GM23338 (cell line): ENCODE measurements at regions not wholly inside any gene's neighbourhood (a gene's known extent, or its start where the extent isn't known, plus 50 kb on each side); places are given as distances from the start of the nearest gene placed in this dataset.

Experiments
- CREB1 ChIP-seq: fragments of 250-450 bp; sonication (Bioruptor Pico); IDR thresholded peaks from 2 replicates; pipeline ENCODE4 v1.5.0; 2020; ENCODE audit warnings: low read depth, mild to moderate bottlenecking, moderate library complexity
- ETS1 ChIP-seq: IDR thresholded peaks from 2 replicates; pipeline ENCODE4 v1.6.1; 2016; ENCODE audit warnings: antibody characterized with exemption
- EZH2 ChIP-seq: fragments of 200-600 bp; sonication (generic); IDR thresholded peaks from one replicate; pipeline ENCODE4 v1.8.0; 2017; ENCODE audit warnings: antibody characterized with exemption, mild to moderate bottlenecking, low read depth; ENCODE audit not compliant: unreplicated experiment
- EZH2phosphoT487 ChIP-seq: fragments of 200-600 bp; sonication (generic); IDR thresholded peaks from one replicate; pipeline ENCODE4 v1.8.1; 2018; ENCODE audit warnings: antibody characterized with exemption; ENCODE audit not compliant: unreplicated experiment
- NANOG ChIP-seq: IDR thresholded peaks from 2 replicates; pipeline ENCODE4 v1.6.1; 2016; ENCODE audit warnings: antibody characterized with exemption, borderline replicate concordance
- POLR2AphosphoS5 ChIP-seq: IDR thresholded peaks from 2 replicates; pipeline ENCODE4 v1.6.1; 2016; ENCODE audit warnings: antibody characterized with exemption, low read depth
- STAT1 ChIP-seq: IDR thresholded peaks from one replicate; pipeline ENCODE4 v1.6.1; 2016; ENCODE audit warnings: antibody characterized with exemption; ENCODE audit not compliant: unreplicated experiment
- TF ChIP-seq, protein P1 (sequence below), 2 experiments: fragments of 200-600 bp in 1 of 2; sonication (generic) in 1 of 2; conservative IDR thresholded peaks; 2 replicates each; pipeline versions ENCODE4 v1.5.1 to v1.6.1; 2016 to 2017; ENCODE audit warnings: antibody characterized with exemption in 2 of 2, low read depth in 2 of 2, mild to moderate bottlenecking in 2 of 2, moderate library complexity in 1 of 2
- TF ChIP-seq, protein P2 (sequence below): IDR thresholded peaks from one replicate; pipeline ENCODE4 v1.6.1; 2018; ENCODE audit warnings: antibody characterized with exemption; ENCODE audit not compliant: unreplicated experiment

GRCh38 chr10:133024704-133025557 is 62.8 kb upstream of the ADGRA1 start:
- TF ChIP-seq, protein P1, sequence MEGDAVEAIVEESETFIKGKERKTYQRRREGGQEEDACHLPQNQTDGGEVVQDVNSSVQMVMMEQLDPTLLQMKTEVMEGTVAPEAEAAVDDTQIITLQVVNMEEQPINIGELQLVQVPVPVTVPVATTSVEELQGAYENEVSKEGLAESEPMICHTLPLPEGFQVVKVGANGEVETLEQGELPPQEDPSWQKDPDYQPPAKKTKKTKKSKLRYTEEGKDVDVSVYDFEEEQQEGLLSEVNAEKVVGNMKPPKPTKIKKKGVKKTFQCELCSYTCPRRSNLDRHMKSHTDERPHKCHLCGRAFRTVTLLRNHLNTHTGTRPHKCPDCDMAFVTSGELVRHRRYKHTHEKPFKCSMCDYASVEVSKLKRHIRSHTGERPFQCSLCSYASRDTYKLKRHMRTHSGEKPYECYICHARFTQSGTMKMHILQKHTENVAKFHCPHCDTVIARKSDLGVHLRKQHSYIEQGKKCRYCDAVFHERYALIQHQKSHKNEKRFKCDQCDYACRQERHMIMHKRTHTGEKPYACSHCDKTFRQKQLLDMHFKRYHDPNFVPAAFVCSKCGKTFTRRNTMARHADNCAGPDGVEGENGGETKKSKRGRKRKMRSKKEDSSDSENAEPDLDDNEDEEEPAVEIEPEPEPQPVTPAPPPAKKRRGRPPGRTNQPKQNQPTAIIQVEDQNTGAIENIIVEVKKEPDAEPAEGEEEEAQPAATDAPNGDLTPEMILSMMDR (conservative IDR thresholded peaks at IDR 0.05; ENCODE audit: low read depth in 2 of 2): no peak
- TF ChIP-seq EZH2 (no peak), POLR2AphosphoS5 (no peak), EZH2phosphoT487 (no peak), CREB1 (CRISPR knock-in tag) (no peak), STAT1 (no peak), ETS1 (no peak), NANOG (no peak)
- TF ChIP-seq, protein P2, sequence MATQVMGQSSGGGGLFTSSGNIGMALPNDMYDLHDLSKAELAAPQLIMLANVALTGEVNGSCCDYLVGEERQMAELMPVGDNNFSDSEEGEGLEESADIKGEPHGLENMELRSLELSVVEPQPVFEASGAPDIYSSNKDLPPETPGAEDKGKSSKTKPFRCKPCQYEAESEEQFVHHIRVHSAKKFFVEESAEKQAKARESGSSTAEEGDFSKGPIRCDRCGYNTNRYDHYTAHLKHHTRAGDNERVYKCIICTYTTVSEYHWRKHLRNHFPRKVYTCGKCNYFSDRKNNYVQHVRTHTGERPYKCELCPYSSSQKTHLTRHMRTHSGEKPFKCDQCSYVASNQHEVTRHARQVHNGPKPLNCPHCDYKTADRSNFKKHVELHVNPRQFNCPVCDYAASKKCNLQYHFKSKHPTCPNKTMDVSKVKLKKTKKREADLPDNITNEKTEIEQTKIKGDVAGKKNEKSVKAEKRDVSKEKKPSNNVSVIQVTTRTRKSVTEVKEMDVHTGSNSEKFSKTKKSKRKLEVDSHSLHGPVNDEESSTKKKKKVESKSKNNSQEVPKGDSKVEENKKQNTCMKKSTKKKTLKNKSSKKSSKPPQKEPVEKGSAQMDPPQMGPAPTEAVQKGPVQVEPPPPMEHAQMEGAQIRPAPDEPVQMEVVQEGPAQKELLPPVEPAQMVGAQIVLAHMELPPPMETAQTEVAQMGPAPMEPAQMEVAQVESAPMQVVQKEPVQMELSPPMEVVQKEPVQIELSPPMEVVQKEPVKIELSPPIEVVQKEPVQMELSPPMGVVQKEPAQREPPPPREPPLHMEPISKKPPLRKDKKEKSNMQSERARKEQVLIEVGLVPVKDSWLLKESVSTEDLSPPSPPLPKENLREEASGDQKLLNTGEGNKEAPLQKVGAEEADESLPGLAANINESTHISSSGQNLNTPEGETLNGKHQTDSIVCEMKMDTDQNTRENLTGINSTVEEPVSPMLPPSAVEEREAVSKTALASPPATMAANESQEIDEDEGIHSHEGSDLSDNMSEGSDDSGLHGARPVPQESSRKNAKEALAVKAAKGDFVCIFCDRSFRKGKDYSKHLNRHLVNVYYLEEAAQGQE: no peak
